ENCODE measurements at regions not wholly inside any gene's neighbourhood (a gene's known extent, or its start where the extent isn't known, plus 50 kb on each side); places are given as distances from the start of the nearest gene placed in this dataset.

DNA sequence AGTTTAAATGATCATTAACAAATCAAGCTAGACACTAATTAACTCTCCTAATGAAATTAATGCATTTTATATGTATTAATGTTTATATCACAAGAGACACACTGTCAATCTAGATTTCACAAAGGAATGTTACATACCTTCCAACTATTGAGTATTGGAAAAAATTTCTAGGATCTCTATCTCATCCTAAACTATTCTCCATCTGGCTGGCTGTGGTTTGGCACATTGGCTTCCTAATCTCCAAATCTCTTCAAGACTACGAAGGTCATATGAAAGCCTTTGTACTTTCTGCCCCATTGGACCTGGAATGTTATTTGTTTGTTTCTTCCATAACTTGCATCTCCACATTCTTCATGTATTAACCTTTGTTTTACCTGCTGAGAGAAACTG is 1160.0 kb downstream of the ADGRL3 start:
- no peaks in the 10 kb centered on the region for H3K9me3 ChIP-seq
- DNase-seq: no peak
- no peaks in the 10 kb centered on the region for H3K36me3 ChIP-seq
- H3K27me3 ChIP-seq: no peaks in the 10 kb centered on the region
- no peak overlapping the region for H3K4me3 ChIP-seq

DNA sequence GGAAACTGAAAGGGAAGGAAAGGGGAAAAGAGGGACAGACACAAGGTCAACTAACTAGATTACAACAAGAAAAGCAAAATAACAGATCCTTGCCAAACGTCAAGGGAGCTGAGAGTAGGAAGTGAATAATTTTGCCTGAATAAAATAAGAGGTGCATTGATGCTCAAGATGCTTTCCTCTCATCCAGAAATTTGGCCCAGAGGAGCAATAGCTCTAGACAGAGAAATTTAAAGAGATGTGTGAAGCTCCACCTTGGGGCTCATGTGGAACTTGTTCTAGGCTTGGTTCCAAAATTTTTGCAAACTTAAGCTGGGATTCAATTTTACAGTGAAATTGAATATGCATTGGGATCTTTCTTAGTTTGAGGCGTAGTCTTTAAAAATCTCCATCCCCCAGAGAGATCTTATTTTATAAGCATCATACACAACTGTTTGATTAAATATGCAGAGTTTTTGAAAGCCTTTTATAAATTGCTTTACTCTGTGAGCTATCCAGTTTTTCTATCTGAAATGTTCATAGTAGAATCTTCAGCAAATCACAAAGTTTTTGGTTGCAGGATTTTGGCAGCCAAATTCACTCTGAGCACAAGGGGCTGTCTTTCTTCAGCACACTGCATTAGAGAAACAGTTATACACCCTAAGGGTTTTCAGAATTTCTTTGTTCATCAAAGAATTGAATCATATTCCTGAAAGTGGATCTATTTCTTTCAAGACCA is 1159.5 kb downstream of the ADGRL3 start:
- no peaks in the 10 kb centered on the region for H3K9me3 ChIP-seq
- H3K36me3 ChIP-seq: no peaks in the 10 kb centered on the region
- no peak overlapping the region for H3K4me3 ChIP-seq
- no peak for DNase-seq
- H3K27me3 ChIP-seq: no peaks in the 10 kb centered on the region

DNA sequence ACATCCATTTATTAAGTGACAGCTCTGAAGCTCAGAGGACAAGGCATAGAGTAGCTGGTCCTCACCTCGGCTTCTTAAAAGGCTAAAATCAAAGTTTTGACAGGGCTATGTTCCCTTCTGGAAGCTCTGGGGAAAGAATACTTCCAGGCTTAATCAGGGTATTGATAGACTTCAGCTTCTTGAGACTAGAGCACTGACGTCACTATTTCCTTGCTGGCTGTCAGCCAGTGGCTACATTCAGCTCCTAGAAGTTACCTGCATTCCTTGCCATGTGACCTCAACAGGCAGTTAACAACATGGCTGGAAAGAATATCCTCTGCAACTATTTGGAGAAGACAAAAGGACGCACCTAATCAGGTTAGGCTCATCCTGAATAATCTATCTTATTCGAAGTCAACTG is 1144.8 kb downstream of the ADGRL3 start:
- Histone ChIP-seq H3K9me3 (no peaks in the 10 kb centered on the region), H3K27me3 (no peaks in the 10 kb centered on the region), H3K4me3 (no peak overlapping the region), H3K36me3 (no peaks in the 10 kb centered on the region)
- no peak for DNase-seq

DNA sequence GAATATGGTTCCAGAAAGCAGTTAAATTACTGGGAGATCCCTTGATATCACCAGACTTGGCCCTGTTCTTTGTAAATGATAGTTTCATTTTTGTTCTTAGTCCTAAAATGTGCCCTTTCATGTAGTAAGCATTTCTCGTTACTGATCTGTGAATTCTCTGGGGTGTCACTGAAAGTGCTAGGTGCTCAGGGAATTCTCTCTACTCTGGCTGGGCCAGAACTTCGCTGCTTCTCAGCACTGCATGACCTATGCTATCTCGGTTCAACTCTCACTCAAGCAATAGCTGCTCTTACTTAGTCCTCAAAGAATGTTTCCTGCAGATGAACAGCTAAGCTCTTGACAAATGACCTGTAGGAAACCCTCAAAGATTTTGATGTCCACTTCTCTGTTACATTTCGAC is 1144.3 kb downstream of the ADGRL3 start:
- no peaks in the 10 kb centered on the region for H3K36me3 ChIP-seq
- H3K9me3 ChIP-seq: no peaks in the 10 kb centered on the region
- no peaks in the 10 kb centered on the region for H3K27me3 ChIP-seq
- DNase-seq: no peak
- no peak overlapping the region for H3K4me3 ChIP-seq

DNA sequence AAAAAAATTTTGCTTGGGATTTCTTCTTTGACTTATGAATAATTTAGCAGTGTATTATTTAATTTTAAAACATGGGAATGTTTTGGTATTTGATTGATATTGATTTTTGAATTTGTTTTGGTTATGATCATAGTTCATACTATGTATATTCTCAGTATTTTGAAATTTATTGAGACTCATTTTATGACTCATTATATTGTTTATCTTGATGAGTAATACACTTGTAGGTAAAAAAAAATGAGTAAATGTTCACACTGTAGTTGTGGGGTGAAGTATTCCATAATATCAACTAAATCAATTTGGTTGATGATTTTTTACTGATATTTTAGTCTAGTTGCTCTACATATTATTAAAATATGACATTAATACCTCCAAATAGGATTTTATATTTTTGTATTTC is 1142.2 kb downstream of the ADGRL3 start:
- no peaks in the 10 kb centered on the region for H3K9me3 ChIP-seq
- no peaks in the 10 kb centered on the region for H3K36me3 ChIP-seq
- DNase-seq: no peak
- no peaks in the 10 kb centered on the region for H3K27me3 ChIP-seq
- no peak overlapping the region for H3K4me3 ChIP-seq

DNA sequence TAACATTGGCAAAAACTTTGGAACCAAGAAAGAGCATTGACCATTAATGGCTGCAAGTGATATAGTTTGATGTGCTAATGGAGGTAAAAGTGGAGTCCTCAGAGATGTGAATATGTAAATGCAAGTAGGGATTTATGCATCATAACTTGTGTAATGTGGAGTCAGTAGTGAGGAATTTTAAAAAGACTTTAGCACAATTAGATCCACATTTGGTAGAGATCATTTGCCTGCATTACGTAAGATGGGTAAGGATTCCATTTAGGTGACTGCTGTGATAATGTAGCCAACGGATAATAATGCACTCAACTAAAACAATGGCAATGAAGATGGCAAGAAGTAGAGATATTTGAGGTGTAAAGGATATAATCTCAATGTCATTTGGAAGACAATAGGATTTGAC is 1128.4 kb downstream of the ADGRL3 start:
- H3K9me3 ChIP-seq: no peaks in the 10 kb centered on the region
- H3K36me3 ChIP-seq: no peaks in the 10 kb centered on the region
- no peaks in the 10 kb centered on the region for H3K27me3 ChIP-seq
- DNase-seq: no peak
- no peak overlapping the region for H3K4me3 ChIP-seq

DNA sequence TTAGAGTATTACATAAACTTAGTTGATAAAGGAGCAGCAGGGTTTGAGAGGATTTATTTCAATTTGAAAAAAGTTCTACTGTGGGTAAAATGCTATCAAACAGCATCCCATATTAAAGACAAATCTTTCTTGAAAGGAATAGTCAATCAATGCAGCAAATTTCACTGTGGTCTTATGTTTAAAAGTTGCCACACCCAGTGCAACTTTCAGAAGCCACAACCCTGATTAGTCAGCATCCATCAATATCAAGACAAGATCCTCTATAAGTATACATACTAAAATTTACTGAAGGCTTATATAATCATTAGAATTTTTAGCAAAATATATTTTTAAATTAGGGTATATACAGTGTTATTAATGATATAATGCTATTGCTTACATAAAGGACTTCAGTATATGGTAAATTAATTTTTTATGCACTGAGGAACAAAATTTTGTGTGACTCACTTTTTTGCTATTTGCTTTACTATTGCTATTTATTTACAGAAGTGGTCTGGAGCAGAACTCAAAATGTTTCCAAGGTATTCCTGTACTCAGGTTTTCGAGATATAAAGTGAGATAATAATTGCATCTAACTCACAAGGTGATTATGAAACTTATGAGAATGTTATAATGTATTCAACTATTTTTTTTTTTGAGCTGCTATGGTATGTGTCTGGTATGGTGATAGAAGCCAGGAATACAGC is 1127.6 kb downstream of the ADGRL3 start:
- no peaks in the 10 kb centered on the region for H3K27me3 ChIP-seq
- H3K36me3 ChIP-seq: no peaks in the 10 kb centered on the region
- DNase-seq: no peak
- H3K4me3 ChIP-seq: no peak overlapping the region
- no peaks in the 10 kb centered on the region for H3K9me3 ChIP-seq

DNA sequence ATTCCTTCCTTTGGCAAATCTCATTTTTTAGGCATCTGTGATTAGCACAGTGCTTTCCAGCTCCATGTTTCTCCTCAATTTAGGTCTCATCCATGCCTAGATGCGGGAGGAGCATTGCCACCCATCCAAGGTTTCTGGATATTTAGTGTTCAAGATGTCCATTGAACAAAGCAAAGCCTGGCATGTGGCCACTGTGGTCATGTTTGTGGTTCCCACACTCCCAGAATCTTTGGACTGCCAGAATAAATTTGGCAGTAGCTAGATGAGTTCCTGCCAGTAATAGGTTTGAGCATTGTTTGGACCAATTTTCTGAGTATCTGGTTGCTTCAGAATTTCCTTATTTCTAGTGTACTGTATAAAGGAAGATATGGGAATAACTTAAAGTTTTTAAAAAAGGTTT is 1124.1 kb downstream of the ADGRL3 start:
- H3K36me3 ChIP-seq: no peaks in the 10 kb centered on the region
- no peak overlapping the region for H3K4me3 ChIP-seq
- H3K27me3 ChIP-seq: no peaks in the 10 kb centered on the region
- peak; percentile 8 for DNase-seq
- H3K9me3 ChIP-seq: no peaks in the 10 kb centered on the region

DNA sequence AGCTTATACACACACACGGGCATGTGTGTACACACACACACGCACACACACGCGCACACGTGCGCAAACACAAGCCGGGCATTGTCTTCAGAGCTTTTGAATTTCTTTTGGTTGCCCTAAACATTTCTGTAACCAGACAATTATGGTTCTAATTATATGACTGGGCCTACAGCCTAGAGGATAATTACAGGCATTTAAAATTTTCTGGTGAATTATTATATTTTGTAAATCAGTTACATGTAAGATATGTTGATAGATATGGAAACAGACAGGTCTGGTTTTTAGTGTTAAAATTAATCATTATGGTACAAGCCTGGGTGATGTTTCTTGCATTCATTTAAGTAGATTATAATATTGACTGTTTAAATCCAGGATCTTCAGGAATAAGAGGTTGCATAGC is 1120.5 kb downstream of the ADGRL3 start:
- Histone ChIP-seq H3K36me3 (no peaks in the 10 kb centered on the region), H3K4me3 (no peak overlapping the region), H3K9me3 (no peaks in the 10 kb centered on the region), H3K27me3 (no peaks in the 10 kb centered on the region)
- no peak for DNase-seq

DNA sequence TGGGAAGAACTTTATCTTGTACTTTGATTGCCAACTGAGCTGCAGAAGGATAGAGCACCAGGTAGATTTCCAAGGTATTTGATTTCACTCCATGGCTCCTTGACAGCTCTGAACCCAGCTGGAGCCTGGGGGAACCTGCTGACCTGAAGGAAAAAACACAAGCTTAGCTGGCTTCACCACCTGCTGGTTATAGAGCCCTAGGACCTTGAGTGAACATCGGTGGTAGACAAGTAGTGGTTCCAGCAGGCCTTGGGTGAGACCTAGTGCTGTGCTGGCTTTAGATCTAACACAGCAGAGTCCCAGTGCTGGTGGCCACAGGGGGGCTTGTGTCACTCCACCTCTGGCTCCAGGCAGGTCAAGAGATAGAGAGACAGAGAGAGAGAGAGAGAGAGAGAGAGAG is 1102.6 kb downstream of the ADGRL3 start:
- H3K4me3 ChIP-seq: no peak overlapping the region
- H3K27me3 ChIP-seq: no peaks in the 10 kb centered on the region
- no peak for DNase-seq

DNA sequence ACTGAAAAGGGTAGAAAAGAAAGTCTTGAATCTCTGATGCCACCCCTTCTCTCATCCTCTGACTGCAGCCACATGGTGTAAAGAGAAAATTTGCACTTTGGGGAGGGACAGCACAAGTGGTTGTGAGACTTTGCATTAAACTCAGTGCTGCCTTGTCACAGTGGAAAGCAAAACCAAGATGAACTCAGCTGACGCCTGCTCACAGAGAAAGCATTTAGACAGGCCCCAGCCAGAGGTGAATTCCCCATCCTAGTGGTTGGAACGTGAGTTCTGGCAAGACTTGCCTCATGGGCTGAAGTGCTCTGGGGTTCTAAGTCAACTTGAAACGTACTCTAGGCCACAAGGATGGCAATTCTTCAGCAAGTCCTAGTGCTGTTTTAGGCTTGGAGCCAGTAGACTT is 1101.4 kb downstream of the ADGRL3 start:
- H3K27me3 ChIP-seq: no peaks in the 10 kb centered on the region
- H3K9me3 ChIP-seq: no peaks in the 10 kb centered on the region
- no peaks in the 10 kb centered on the region for H3K36me3 ChIP-seq
- no peak overlapping the region for H3K4me3 ChIP-seq
- DNase-seq: no peak

More for the DNA sequence above, 1102.6 kb downstream of the ADGRL3 start:
- Histone ChIP-seq H3K36me3 (no peaks in the 10 kb centered on the region), H3K9me3 (no peaks in the 10 kb centered on the region)

DNA sequence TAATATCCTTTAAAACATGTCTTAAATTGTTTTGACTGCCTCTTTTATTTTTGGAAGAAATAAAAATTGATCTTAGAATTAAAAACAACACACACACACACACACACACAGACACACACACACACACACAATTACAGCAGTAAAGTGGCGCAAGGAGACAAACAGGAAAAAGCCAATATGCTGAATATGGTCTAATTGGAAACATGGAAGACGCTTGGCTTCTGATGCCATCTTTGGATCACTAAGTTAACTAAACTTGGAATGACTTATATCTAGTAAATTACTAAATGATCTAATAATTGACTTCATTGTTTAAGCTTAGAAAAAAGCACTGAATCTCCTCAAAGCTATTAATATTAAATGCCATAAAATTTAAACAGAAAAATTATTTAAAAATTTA is 1093.4 kb downstream of the ADGRL3 start:
- DNase-seq: no peak
- no peak overlapping the region for H3K4me3 ChIP-seq
- H3K9me3 ChIP-seq: no peaks in the 10 kb centered on the region
- H3K36me3 ChIP-seq: no peaks in the 10 kb centered on the region
- no peaks in the 10 kb centered on the region for H3K27me3 ChIP-seq

DNA sequence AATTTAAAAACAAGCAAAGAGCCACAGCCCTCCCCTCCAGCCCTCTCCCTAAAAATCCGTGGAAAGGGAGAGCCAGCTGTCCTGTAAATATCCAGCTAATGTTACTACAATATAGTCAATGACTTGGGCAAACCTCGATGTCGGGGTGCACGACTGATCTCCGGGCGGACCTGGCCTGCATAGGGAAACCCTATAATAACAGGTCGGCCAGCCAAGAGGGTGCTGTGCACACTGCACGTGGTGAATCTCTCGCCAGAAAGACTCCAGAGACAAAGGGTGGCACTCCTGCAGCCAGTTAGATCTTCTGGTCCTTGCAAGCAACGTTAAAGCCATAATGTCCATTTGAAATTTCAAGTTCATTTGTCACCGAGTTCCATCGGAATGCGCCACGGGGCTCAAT is 1092.8 kb downstream of the ADGRL3 start:
- Histone ChIP-seq H3K4me3 (no peak overlapping the region), H3K27me3 (no peaks in the 10 kb centered on the region), H3K9me3 (no peaks in the 10 kb centered on the region), H3K36me3 (no peaks in the 10 kb centered on the region)
- DNase-seq: no peak

DNA sequence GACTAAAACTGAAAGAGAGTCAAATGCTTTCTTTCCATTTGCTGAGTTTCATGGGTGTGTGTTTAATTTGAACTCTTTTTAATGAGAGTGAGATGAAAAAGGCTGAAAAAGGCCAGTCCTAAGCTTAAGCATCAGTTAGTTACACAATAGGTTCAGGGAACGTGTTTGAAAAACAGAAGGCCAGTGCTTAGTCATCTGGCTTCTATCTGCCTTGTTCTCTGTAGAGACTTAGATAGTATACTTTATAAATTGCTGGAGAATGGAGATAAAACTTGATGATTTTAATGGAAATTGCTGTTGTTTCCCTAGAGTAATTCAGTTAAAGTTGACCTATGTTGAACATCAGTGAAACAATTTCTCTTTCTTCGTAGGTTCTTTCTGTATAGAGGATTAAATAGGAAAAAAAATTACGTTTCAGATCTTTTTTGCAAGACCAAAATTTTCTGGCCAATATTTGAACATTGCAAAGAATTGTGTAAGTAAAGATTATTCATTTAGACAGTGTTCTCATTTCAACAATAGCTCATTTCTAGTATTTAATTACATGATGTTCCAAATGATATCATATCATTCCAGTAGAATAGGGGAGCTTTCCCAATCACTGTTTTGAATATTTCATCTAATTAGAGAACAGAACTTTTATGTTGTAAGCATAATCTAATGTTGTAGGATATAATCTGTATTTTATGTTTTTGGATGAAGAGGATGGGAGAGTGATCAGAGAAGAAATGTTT is 1088.8 kb downstream of the ADGRL3 start:
- Histone ChIP-seq H3K9me3 (no peaks in the 10 kb centered on the region), H3K4me3 (no peak overlapping the region), H3K36me3 (no peaks in the 10 kb centered on the region), H3K27me3 (no peaks in the 10 kb centered on the region)
- no peak for DNase-seq

DNA sequence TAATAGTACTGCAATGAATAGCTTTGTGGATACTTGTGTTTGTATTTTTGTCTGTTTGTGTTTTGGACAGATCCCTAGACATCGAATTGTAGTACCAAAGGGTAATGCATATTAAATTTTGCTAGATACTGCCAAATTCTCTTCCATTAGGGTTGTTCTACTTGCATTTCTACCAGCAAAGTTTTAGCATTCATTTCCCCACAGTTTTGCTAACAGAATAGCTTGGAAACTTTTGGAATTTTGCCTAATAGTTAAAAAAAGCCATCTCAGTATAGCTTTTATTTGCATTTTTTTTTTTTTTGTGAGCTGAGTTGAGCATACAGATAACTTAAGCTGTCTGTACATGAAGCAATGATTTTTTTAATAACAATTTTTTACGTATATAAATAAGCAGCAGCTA is 1084.9 kb downstream of the ADGRL3 start:
- DNase-seq: no peak
- no peaks in the 10 kb centered on the region for H3K36me3 ChIP-seq
- no peaks in the 10 kb centered on the region for H3K27me3 ChIP-seq
- H3K4me3 ChIP-seq: no peak overlapping the region
- no peaks in the 10 kb centered on the region for H3K9me3 ChIP-seq

DNA sequence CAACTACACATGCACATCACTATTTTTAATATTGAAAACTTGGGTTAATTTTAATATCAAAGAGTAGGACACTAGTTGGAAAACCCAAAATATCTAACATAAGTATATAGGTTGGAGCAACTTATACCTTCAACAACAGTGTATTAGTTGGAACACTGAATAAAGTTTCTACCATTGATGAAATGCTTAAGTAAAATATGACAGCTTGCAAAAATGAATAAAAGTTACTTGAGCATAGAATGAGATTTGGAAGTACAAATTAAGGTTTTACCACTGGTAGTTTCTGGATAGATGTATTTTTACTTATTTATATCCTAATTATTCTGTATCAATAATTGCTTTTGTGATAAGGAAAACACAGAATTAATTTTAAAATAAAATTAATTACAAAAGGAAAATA is 1079.6 kb downstream of the ADGRL3 start:
- DNase-seq: no peak
- Histone ChIP-seq H3K36me3 (no peaks in the 10 kb centered on the region), H3K27me3 (no peaks in the 10 kb centered on the region), H3K4me3 (no peak overlapping the region), H3K9me3 (no peaks in the 10 kb centered on the region)

DNA sequence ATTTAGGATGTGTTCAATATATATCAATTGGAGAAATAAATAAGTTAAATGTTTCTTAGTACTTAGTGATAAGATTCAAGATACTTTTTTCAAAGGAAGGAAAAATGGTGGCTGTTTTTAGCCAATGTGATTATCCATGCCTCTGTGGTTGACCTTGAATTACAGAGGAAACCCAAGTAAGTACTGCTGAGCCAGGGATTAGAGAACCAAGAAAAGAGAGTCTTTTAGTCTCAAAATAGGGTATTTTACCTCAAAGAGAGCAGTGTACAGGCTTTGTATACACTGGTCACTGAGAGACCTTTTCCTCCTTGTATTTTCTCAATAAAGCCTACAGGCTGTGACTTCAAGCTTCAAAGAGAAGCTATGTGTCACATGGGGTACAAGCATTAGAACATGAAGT is 1075.3 kb downstream of the ADGRL3 start:
- no peaks in the 10 kb centered on the region for H3K36me3 ChIP-seq
- no peak overlapping the region for H3K4me3 ChIP-seq
- no peaks in the 10 kb centered on the region for H3K27me3 ChIP-seq
- H3K9me3 ChIP-seq: no peaks in the 10 kb centered on the region
- DNase-seq: no peak

DNA sequence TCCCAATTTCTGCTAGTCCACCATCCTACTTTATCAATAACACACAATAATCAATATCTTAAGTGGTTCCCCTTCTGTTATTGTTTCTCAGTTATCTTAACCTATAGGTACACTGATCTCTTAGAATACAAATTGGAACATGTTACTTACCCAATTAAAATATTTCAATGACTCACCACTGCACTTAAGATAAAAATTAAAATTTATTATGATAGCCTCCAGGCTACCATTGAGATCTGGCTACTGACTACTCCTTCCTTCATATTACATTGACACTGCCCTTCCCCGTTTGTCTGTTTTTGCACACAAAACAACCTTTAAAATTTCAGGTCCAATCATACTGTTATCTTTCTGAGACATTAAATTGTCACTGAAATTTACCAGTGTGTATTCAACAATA is 1074.7 kb downstream of the ADGRL3 start:
- Histone ChIP-seq H3K36me3 (no peaks in the 10 kb centered on the region), H3K9me3 (no peaks in the 10 kb centered on the region), H3K4me3 (no peak overlapping the region), H3K27me3 (no peaks in the 10 kb centered on the region)
- DNase-seq: no peak

All from MG63 (cell line).